WTC11 (cell line): ENCODE measurements at regions not wholly inside any gene's neighbourhood (a gene's known extent, or its start where the extent isn't known, plus 50 kb on each side); places are given as distances from the start of the nearest gene placed in this dataset.

Experiments used
- ATAC-seq: fragments of 200-7000 bp; cut with Tn5 transposase; 2 replicates; pipeline ENCODE4 v1.10.0; 2021; ENCODE audit warnings: mild to moderate bottlenecking, moderate library complexity
- CTCF ChIA-PET: fragments of 300-600 bp; sonication (Branson Sonifier 250); formaldehyde crosslinking; loops from one replicate; lab custom pipeline; 2021; ENCODE audit warnings: antibody characterized with exemption; lab: Charles Lee
- POLR2A ChIA-PET: fragments of 350-600 bp; sonication (Branson Sonifier 250); formaldehyde crosslinking; loops from one replicate; lab custom pipeline; 2021; ENCODE audit warnings: antibody characterized with exemption; lab: Charles Lee
- DNase-seq: peaks from one replicate; pipeline ENCODE4 v3.0.0; 2021; ENCODE audit warnings: low spot score
- H3K27ac Mint-ChIP-seq: 2 replicates; pipeline ENCODE4 v1.8.0; 2021; ENCODE audit warnings: mixed read lengths
- H3K27me3 Mint-ChIP-seq: 2 replicates; pipeline ENCODE4 v1.8.0; 2021; ENCODE audit warnings: low read depth, mild to moderate bottlenecking, moderate library complexity, mixed read lengths
- H3K36me3 Mint-ChIP-seq: 2 replicates; pipeline ENCODE4 v1.8.0; 2021; ENCODE audit warnings: mixed read lengths
- H3K4me1 Mint-ChIP-seq: 2 replicates; pipeline ENCODE4 v1.8.0; 2022; ENCODE audit warnings: mixed read lengths
- H3K4me3 Mint-ChIP-seq: 2 replicates; pipeline ENCODE4 v1.8.0; 2021; ENCODE audit warnings: mild to moderate bottlenecking, moderate library complexity, mixed read lengths
- H3K9me3 Mint-ChIP-seq: 2 replicates; pipeline ENCODE4 v1.8.0; 2021; ENCODE audit warnings: mixed read lengths
- CBFB ChIP-seq: sonication (generic); formaldehyde crosslinking; IDR thresholded peaks from 2 replicates; pipeline ENCODE4 v1.8.1; 2022; ENCODE audit warnings: mild to moderate bottlenecking, low read depth, missing genetic modification reagents
- CREM ChIP-seq: sonication (generic); formaldehyde crosslinking; IDR thresholded peaks from 2 replicates; pipeline ENCODE4 v1.8.1; 2022; ENCODE audit warnings: mild to moderate bottlenecking, missing genetic modification reagents, moderate library complexity
- ELF4 ChIP-seq: sonication (generic); formaldehyde crosslinking; IDR thresholded peaks from 2 replicates; pipeline ENCODE4 v1.8.1; 2022; ENCODE audit warnings: low read depth, mild to moderate bottlenecking, moderate library complexity, missing genetic modification reagents
- ETV6 ChIP-seq: sonication (generic); formaldehyde crosslinking; IDR thresholded peaks from 2 replicates; pipeline ENCODE4 v1.8.1; 2022; ENCODE audit warnings: mild to moderate bottlenecking, missing genetic modification reagents
- NFATC4 ChIP-seq: fragments of 250-450 bp; sonication (Bioruptor Pico); IDR thresholded peaks from 2 replicates; pipeline ENCODE4 v1.9.0; 2021; ENCODE audit warnings: mild to moderate bottlenecking
- NFYB ChIP-seq: sonication (generic); formaldehyde crosslinking; conservative IDR thresholded peaks from 2 replicates; pipeline ENCODE4 v1.8.0; 2022; ENCODE audit warnings: low read depth, missing genetic modification reagents
- OVOL2 ChIP-seq: fragments of 250-450 bp; sonication (Bioruptor Pico); IDR thresholded peaks from 2 replicates; pipeline ENCODE4 v1.9.0; 2021; ENCODE audit warnings: mild to moderate bottlenecking, borderline replicate concordance
- PRRX2 ChIP-seq: fragments of 250-450 bp; sonication (Bioruptor Pico); IDR thresholded peaks from 2 replicates; pipeline ENCODE4 v1.8.0; 2021; ENCODE audit warnings: mild to moderate bottlenecking
- RORB ChIP-seq: fragments of 250-450 bp; sonication (Bioruptor Pico); IDR thresholded peaks from 2 replicates; pipeline ENCODE4 v1.9.0; 2021; ENCODE audit warnings: mild to moderate bottlenecking
- SMAD3 ChIP-seq: sonication (generic); formaldehyde crosslinking; IDR thresholded peaks from 2 replicates; pipeline ENCODE4 v1.8.0; 2022; ENCODE audit warnings: missing genetic modification reagents, mild to moderate bottlenecking, borderline replicate concordance
- TP53 ChIP-seq: sonication (generic); formaldehyde crosslinking; IDR thresholded peaks from 2 replicates; pipeline ENCODE4 v1.8.1; 2023; ENCODE audit warnings: mild to moderate bottlenecking, missing genetic modification reagents
- ZNF138 ChIP-seq: sonication (generic); formaldehyde crosslinking; conservative IDR thresholded peaks from 2 replicates; pipeline ENCODE4 v1.8.1; 2022; ENCODE audit warnings: mild to moderate bottlenecking, moderate library complexity, missing genetic modification reagents
- ZNF232 ChIP-seq: sonication (generic); formaldehyde crosslinking; IDR thresholded peaks from 2 replicates; pipeline ENCODE4 v1.8.0; 2022; ENCODE audit warnings: mild to moderate bottlenecking, missing genetic modification reagents
- ZNF423 ChIP-seq: fragments of 250-450 bp; sonication (Bioruptor Pico); IDR thresholded peaks from 2 replicates; pipeline ENCODE4 v2.1.2; 2022; ENCODE audit warnings: mild to moderate bottlenecking, moderate library complexity
- TF ChIP-seq, protein P1 (sequence below): fragments of 200-600 bp; IDR thresholded peaks from 2 replicates; pipeline ENCODE4 v1.8.0; 2022; ENCODE audit warnings: antibody characterized with exemption
- TF ChIP-seq, protein P2 (sequence below): sonication (generic); formaldehyde crosslinking; IDR thresholded peaks from 2 replicates; pipeline ENCODE4 v1.8.0; 2022; ENCODE audit warnings: mild to moderate bottlenecking, missing genetic modification reagents
- TF ChIP-seq, protein P3 (sequence below): sonication (generic); formaldehyde crosslinking; IDR thresholded peaks from 2 replicates; pipeline ENCODE4 v1.8.1; 2022; ENCODE audit warnings: low read depth, mild to moderate bottlenecking, moderate library complexity, missing genetic modification reagents, borderline replicate concordance
- TF ChIP-seq, protein P4 (sequence below): fragments of 250-450 bp; sonication (Bioruptor Pico); IDR thresholded peaks from 2 replicates; pipeline ENCODE4 v1.9.0; 2021; ENCODE audit warnings: moderate library complexity, mild to moderate bottlenecking, inconsistent platforms, borderline replicate concordance
- TF ChIP-seq, protein P5 (sequence below): sonication (generic); formaldehyde crosslinking; IDR thresholded peaks from 2 replicates; pipeline ENCODE4 v1.8.0; 2022; ENCODE audit warnings: missing genetic modification reagents
- TF ChIP-seq, protein P6 (sequence below): fragments of 250-450 bp; sonication (Bioruptor Pico); IDR thresholded peaks from 2 replicates; pipeline ENCODE4 v1.8.0; 2021; ENCODE audit warnings: mild to moderate bottlenecking

DNA sequence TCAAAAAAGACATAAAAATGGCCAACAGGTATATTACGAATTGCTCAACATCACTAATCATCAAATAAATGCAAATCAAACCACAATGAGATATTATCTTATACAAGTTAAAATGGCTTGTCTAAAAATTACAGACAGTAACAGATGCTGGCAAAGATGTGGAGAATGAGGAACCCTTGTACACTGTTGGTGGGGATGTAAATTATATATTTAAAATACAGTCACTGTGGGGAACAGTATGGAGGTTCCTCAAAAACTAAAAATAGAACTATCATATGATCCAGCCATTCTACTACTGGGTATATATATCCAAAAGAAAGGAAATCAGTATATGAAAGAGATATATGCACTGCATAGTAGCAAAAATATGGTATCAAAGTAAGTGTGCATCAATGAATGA, 1037.2 kb upstream of the B3GALT2 start:
- CTCF ChIA-PET = no interaction called here
- no peak overlapping the region for H3K4me3 Mint-ChIP-seq
- ATAC-seq (no peak), DNase-seq (no peak)
- H3K9me3 Mint-ChIP-seq = no peaks in the 10 kb centered on the region
- H3K4me1 Mint-ChIP-seq = 0 out of 2 replicates have a peak, but pooled peaks cover 4% of the 10 kb centered on the region
- no peaks in the 10 kb centered on the region for H3K27me3 Mint-ChIP-seq
- no peak overlapping the region for H3K27ac Mint-ChIP-seq
- POLR2A ChIA-PET = no interaction called here
- no peaks in the 10 kb centered on the region for H3K36me3 Mint-ChIP-seq
- TF ChIP-seq, protein P1, sequence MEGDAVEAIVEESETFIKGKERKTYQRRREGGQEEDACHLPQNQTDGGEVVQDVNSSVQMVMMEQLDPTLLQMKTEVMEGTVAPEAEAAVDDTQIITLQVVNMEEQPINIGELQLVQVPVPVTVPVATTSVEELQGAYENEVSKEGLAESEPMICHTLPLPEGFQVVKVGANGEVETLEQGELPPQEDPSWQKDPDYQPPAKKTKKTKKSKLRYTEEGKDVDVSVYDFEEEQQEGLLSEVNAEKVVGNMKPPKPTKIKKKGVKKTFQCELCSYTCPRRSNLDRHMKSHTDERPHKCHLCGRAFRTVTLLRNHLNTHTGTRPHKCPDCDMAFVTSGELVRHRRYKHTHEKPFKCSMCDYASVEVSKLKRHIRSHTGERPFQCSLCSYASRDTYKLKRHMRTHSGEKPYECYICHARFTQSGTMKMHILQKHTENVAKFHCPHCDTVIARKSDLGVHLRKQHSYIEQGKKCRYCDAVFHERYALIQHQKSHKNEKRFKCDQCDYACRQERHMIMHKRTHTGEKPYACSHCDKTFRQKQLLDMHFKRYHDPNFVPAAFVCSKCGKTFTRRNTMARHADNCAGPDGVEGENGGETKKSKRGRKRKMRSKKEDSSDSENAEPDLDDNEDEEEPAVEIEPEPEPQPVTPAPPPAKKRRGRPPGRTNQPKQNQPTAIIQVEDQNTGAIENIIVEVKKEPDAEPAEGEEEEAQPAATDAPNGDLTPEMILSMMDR = no peak
- TF ChIP-seq NFYB (CRISPR knock-in tag) (no peak), NFATC4 (CRISPR knock-in tag) (no peak), CREM (no peak), CBFB (CRISPR knock-in tag) (no peak), TP53 (no peak), SMAD3 (CRISPR knock-in tag) (no peak)

DNA sequence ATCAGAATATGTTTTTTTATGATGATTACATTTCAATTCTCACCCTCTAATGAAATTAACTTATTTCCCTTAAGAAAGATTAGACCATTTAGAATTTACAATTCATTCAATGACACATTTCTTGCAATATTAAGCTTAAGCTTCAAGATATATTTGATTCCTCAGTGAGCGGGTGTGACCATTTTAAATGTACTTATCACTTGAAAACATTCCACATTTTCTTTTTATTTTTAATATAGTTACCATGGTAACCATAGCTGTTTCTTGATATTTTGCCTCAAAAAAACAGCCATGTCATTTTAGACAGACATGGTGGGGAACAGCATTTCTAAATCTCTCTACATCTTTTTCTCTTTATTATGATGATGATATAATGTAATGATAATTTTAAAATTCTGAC, 1029.0 kb upstream of the B3GALT2 start:
- H3K4me3 Mint-ChIP-seq = no peak overlapping the region
- H3K4me1 Mint-ChIP-seq = peaks cover 8% of the 10 kb centered on the region
- TF ChIP-seq, protein P2, sequence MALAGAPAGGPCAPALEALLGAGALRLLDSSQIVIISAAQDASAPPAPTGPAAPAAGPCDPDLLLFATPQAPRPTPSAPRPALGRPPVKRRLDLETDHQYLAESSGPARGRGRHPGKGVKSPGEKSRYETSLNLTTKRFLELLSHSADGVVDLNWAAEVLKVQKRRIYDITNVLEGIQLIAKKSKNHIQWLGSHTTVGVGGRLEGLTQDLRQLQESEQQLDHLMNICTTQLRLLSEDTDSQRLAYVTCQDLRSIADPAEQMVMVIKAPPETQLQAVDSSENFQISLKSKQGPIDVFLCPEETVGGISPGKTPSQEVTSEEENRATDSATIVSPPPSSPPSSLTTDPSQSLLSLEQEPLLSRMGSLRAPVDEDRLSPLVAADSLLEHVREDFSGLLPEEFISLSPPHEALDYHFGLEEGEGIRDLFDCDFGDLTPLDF = no peak
- TF ChIP-seq, protein P3, sequence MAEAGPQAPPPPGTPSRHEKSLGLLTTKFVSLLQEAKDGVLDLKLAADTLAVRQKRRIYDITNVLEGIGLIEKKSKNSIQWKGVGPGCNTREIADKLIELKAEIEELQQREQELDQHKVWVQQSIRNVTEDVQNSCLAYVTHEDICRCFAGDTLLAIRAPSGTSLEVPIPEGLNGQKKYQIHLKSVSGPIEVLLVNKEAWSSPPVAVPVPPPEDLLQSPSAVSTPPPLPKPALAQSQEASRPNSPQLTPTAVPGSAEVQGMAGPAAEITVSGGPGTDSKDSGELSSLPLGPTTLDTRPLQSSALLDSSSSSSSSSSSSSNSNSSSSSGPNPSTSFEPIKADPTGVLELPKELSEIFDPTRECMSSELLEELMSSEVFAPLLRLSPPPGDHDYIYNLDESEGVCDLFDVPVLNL (CRISPR knock-in tag) = no peak
- TF ChIP-seq ETV6 (no peak), ZNF138 (CRISPR knock-in tag) (no peak), OVOL2 (no peak), ZNF232 (CRISPR knock-in tag) (no peak), ZNF423 (no peak), PRRX2 (CRISPR knock-in tag) (no peak), RORB (no peak), TP53 (no peak), ELF4 (no peak)
- TF ChIP-seq, protein P4, sequence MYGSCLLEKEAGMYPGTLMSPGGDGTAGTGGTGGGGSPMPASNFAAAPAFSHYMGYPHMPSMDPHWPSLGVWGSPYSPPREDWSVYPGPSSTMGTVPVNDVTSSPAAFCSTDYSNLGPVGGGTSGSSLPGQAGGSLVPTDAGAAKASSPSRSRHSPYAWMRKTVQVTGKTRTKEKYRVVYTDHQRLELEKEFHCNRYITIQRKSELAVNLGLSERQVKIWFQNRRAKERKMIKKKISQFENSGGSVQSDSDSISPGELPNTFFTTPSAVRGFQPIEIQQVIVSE (CRISPR knock-in tag) = no peak
- TF ChIP-seq, protein P5, sequence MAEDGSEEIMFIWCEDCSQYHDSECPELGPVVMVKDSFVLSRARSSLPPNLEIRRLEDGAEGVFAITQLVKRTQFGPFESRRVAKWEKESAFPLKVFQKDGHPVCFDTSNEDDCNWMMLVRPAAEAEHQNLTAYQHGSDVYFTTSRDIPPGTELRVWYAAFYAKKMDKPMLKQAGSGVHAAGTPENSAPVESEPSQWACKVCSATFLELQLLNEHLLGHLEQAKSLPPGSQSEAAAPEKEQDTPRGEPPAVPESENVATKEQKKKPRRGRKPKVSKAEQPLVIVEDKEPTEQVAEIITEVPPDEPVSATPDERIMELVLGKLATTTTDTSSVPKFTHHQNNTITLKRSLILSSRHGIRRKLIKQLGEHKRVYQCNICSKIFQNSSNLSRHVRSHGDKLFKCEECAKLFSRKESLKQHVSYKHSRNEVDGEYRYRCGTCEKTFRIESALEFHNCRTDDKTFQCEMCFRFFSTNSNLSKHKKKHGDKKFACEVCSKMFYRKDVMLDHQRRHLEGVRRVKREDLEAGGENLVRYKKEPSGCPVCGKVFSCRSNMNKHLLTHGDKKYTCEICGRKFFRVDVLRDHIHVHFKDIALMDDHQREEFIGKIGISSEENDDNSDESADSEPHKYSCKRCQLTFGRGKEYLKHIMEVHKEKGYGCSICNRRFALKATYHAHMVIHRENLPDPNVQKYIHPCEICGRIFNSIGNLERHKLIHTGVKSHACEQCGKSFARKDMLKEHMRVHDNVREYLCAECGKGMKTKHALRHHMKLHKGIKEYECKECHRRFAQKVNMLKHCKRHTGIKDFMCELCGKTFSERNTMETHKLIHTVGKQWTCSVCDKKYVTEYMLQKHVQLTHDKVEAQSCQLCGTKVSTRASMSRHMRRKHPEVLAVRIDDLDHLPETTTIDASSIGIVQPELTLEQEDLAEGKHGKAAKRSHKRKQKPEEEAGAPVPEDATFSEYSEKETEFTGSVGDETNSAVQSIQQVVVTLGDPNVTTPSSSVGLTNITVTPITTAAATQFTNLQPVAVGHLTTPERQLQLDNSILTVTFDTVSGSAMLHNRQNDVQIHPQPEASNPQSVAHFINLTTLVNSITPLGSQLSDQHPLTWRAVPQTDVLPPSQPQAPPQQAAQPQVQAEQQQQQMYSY (CRISPR knock-in tag) = no peak
- TF ChIP-seq, protein P6, sequence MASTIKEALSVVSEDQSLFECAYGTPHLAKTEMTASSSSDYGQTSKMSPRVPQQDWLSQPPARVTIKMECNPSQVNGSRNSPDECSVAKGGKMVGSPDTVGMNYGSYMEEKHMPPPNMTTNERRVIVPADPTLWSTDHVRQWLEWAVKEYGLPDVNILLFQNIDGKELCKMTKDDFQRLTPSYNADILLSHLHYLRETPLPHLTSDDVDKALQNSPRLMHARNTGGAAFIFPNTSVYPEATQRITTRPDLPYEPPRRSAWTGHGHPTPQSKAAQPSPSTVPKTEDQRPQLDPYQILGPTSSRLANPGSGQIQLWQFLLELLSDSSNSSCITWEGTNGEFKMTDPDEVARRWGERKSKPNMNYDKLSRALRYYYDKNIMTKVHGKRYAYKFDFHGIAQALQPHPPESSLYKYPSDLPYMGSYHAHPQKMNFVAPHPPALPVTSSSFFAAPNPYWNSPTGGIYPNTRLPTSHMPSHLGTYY (CRISPR knock-in tag) = no peak
- H3K9me3 Mint-ChIP-seq = peaks cover 10% of the 10 kb centered on the region; the same call in 1 of the 2 replicates
- H3K27ac Mint-ChIP-seq = no peak overlapping the region
- CTCF ChIA-PET = no interaction called here
- POLR2A ChIA-PET = no interaction called here
- DNase-seq = no peak
- H3K27me3 Mint-ChIP-seq = no peaks in the 10 kb centered on the region
- no peaks in the 10 kb centered on the region for H3K36me3 Mint-ChIP-seq
- ATAC-seq = no peak
